HepG2 (cell line): ENCODE measurements at regions not wholly inside any gene's neighbourhood (a gene's known extent, or its start where the extent isn't known, plus 50 kb on each side); places are given as distances from the start of the nearest gene placed in this dataset.

Experiments used
- ATAC-seq: fragments of 200-7000 bp; cut with Tn5 transposase; 3 replicates; pipeline ENCODE4 v1.9.1; 2020; ENCODE audit warnings: mild to moderate bottlenecking, moderate library complexity
- BruUV-seq: library from RNA; stranded (reverse); fragments of 400-500 nt; replicated peaks from 2 replicates; lab custom pipeline; 2021; lab: Mats Ljungman, UMichigan
- CTCF ChIA-PET: fragments of 300-600 bp; formaldehyde crosslinking; extraction: SDS; loops from one replicate; lab custom pipeline; 2021; ENCODE audit warnings: low total read pairs, inconsistent platforms, low intra/inter-chr PET ratio; lab: Yijun Ruan, JAX
- POLR2A ChIA-PET: fragments of 350-600 bp; sonication (Branson Sonifier 250); formaldehyde crosslinking; loops from one replicate; lab custom pipeline; 2020; ENCODE audit warnings: antibody characterized with exemption, inconsistent platforms; lab: Yijun Ruan, JAX
- DNase-seq: peaks from one replicate; pipeline ENCODE4 v3.0.0-alpha.2; 2015; ENCODE audit warnings: low spot score
- FAIRE-seq: peaks from 3 replicates; lab custom pipeline; 2011; peaks lifted over from hg19 to GRCh38; lab: Jason Lieb, UNC
- H2AFZ ChIP-seq: one replicate; pipeline ENCODE4 v1.6.1; 2011; ENCODE audit warnings: low read length, inconsistent platforms
- H3K27ac ChIP-seq: fragments of 300-600 bp; 3 replicates; pipeline ENCODE4 v1.8.0; 2011; ENCODE audit warnings: mixed run types, mild to moderate bottlenecking, mixed read lengths, low read length, inconsistent platforms; ENCODE audit not compliant: insufficient read depth; ENCODE audit errors: extremely low read length
- H3K27me3 ChIP-seq, 2 experiments: fragments of 200-600 bp in 1 of 2; 2 replicates in 1 of 2; 3 replicates in 1 of 2; pipeline versions ENCODE4 v1.6.0 to v1.8.0; 2011; ENCODE audit warnings: low read length in 2 of 2, mild to moderate bottlenecking in 2 of 2, moderate library complexity in 2 of 2, inconsistent platforms in 1 of 2; ENCODE audit not compliant: insufficient read depth in 2 of 2, control insufficient read depth in 1 of 2
- H3K36me3 ChIP-seq, 2 experiments: fragments of 200-600 bp in 1 of 2; replicated peaks in 1 of 2; 2 replicates in 1 of 2; 3 replicates in 1 of 2; pipeline versions ENCODE4 v1.5.1 to v1.8.0; 2011; ENCODE audit warnings: low read length in 2 of 2, inconsistent platforms in 1 of 2; ENCODE audit not compliant: insufficient read depth in 2 of 2, control insufficient read depth in 1 of 2
- H3K4me1 ChIP-seq: 2 replicates; pipeline ENCODE4 v1.5.1; 2012; ENCODE audit warnings: low read length, inconsistent platforms; ENCODE audit not compliant: insufficient read depth
- H3K4me2 ChIP-seq: 2 replicates; pipeline ENCODE4 v1.6.0; 2011; ENCODE audit warnings: low read depth, low read length, inconsistent platforms
- H3K4me3 ChIP-seq, 3 experiments: fragments of 200-600 bp in 1 of 3; sonication (generic), shearing (Covaris generic) in 1 of 3; replicated peaks in 1 of 3; 2 replicates each; pipeline ENCODE4 v1.5.1; 2011 to 2016; ENCODE audit warnings: low read length in 3 of 3, inconsistent platforms in 2 of 3, low read depth in 2 of 3, mild to moderate bottlenecking in 2 of 3, control low read depth in 1 of 3, mixed read lengths in 1 of 3; ENCODE audit not compliant: insufficient read depth in 1 of 3
- H3K79me2 ChIP-seq: one replicate; pipeline ENCODE4 v1.6.1; 2011; ENCODE audit warnings: low read length, inconsistent platforms; ENCODE audit not compliant: insufficient read depth
- H3K9ac ChIP-seq: 2 replicates; pipeline ENCODE4 v1.6.0; 2011; ENCODE audit warnings: mild to moderate bottlenecking, low read depth, low read length, inconsistent platforms; ENCODE audit not compliant: insufficient read depth
- H3K9me3 ChIP-seq: 2 replicates; pipeline ENCODE4 v1.5.1; 2012; ENCODE audit warnings: mild to moderate bottlenecking, low read length
- H4K20me1 ChIP-seq: 2 replicates; pipeline ENCODE4 v1.6.0; 2011; ENCODE audit warnings: inconsistent platforms, mild to moderate bottlenecking, low read length, moderate library complexity; ENCODE audit not compliant: insufficient read depth
- ARNT ChIP-seq: fragments of 450-650 bp; IDR thresholded peaks from 2 replicates; pipeline ENCODE4 v1.6.1; 2017
- ATAD3A ChIP-seq: sonication (generic); formaldehyde crosslinking; IDR thresholded peaks from 2 replicates; pipeline ENCODE4 v1.4.0; 2020; ENCODE audit warnings: missing genetic modification reagents
- CBX5 ChIP-seq: sonication (generic); formaldehyde crosslinking; IDR thresholded peaks from 2 replicates; pipeline ENCODE4 v1.4.0; 2020; ENCODE audit warnings: missing genetic modification reagents, borderline replicate concordance
- MTF2 ChIP-seq: sonication (generic); formaldehyde crosslinking; IDR thresholded peaks from 2 replicates; pipeline ENCODE4 v1.5.0; 2020; ENCODE audit warnings: missing genetic modification reagents, borderline replicate concordance
- PHB2 ChIP-seq: fragments of 450-650 bp; IDR thresholded peaks from 2 replicates; pipeline ENCODE4 v1.6.1; 2018; ENCODE audit not compliant: partially characterized antibody
- RARG ChIP-seq: sonication (generic); formaldehyde crosslinking; IDR thresholded peaks from 2 replicates; pipeline ENCODE4 v1.4.0; 2020; ENCODE audit warnings: low read depth, mild to moderate bottlenecking, missing genetic modification reagents
- SETDB1 ChIP-seq: sonication (generic); formaldehyde crosslinking; IDR thresholded peaks from 2 replicates; pipeline ENCODE4 v1.5.1; 2020; ENCODE audit warnings: missing genetic modification reagents, mild to moderate bottlenecking, borderline replicate concordance
- SMARCE1 ChIP-seq: fragments of 450-650 bp; IDR thresholded peaks from 2 replicates; pipeline ENCODE4 v1.6.1; 2017; ENCODE audit warnings: borderline replicate concordance
- TARDBP ChIP-seq: sonication (generic); formaldehyde crosslinking; IDR thresholded peaks from 2 replicates; pipeline ENCODE4 v1.8.0; 2022; ENCODE audit warnings: mild to moderate bottlenecking, missing genetic modification reagents
- ZBTB42 ChIP-seq: sonication (generic); formaldehyde crosslinking; IDR thresholded peaks from 2 replicates; pipeline ENCODE4 v1.5.0; 2020; ENCODE audit warnings: mild to moderate bottlenecking, missing genetic modification reagents
- ZBTB8A ChIP-seq: sonication (generic); formaldehyde crosslinking; IDR thresholded peaks from 2 replicates; pipeline ENCODE4 v1.4.0; 2020; ENCODE audit warnings: mild to moderate bottlenecking, low read depth, missing genetic modification reagents, borderline replicate concordance
- ZKSCAN1 ChIP-seq: fragments of 150-350 bp; IDR thresholded peaks from 2 replicates; pipeline ENCODE4 v1.6.1; 2014; ENCODE audit warnings: low read length
- ZNF230 ChIP-seq: sonication (generic); formaldehyde crosslinking; IDR thresholded peaks from 2 replicates; pipeline ENCODE4 v1.4.0; 2020; ENCODE audit warnings: mild to moderate bottlenecking, missing genetic modification reagents
- ZNF747 ChIP-seq: sonication (generic); formaldehyde crosslinking; IDR thresholded peaks from 2 replicates; pipeline ENCODE4 v1.8.1; 2023; ENCODE audit warnings: missing genetic modification reagents, mild to moderate bottlenecking, borderline replicate concordance
- WGBS: methylation state at CpG from one replicate; pipeline ENCODE4 v1.1.6; 2017; ENCODE audit warnings: low lambda C conversion rate; 5-methylcytosine and 5-hydroxymethylcytosine counted together
- in situ Hi-C: cut with HindIII; loops from 2 replicates; pipeline ENCODE4 v1.10.0; 2017; ENCODE audit warnings: low pct_unique_long_range_greater_than_20kb; ENCODE audit not compliant: extremely low pct_ligation_motif_present
- intact Hi-C: fragments of 100-400 bp; cut with micrococcal nuclease; formaldehyde crosslinking; loops from one replicate; pipeline ENCODE4 v1.10.0; 2022; ENCODE audit not compliant: unreplicated experiment
- TF ChIP-seq, protein P1 (sequence below): sonication (generic); formaldehyde crosslinking; IDR thresholded peaks from 2 replicates; pipeline ENCODE4 v1.5.0; 2020; ENCODE audit warnings: mild to moderate bottlenecking, missing genetic modification reagents

- WGBS: 4% methylated on average over 14 of the region's 15 CpGs
- no peaks in the 10 kb centered on the region for H3K36me3 ChIP-seq
- no peak overlapping the region for H2AFZ ChIP-seq
- no TSS peak for BruUV-seq
- H3K9ac ChIP-seq: no peak overlapping the region
- ATAC-seq (no peak), FAIRE-seq (no peak), DNase-seq (no peak)
- in situ Hi-C loops: no loop called here
- no peaks in the 10 kb centered on the region for H3K79me2 ChIP-seq
- TF ChIP-seq ATAD3A (CRISPR knock-in tag) (no peak), RARG (no peak), ZBTB42 (CRISPR knock-in tag) (no peak), PHB2 (no peak), TARDBP (CRISPR knock-in tag) (no peak), ARNT (no peak), SMARCE1 (no peak), ZNF230 (CRISPR knock-in tag) (no peak), ZKSCAN1 (no peak), ZNF747 (CRISPR knock-in tag) (no peak), CBX5 (CRISPR knock-in tag) (no peak), ZBTB8A (CRISPR knock-in tag) (no peak), SETDB1 (no peak), MTF2 (CRISPR knock-in tag) (no peak)
- TF ChIP-seq, protein P1, sequence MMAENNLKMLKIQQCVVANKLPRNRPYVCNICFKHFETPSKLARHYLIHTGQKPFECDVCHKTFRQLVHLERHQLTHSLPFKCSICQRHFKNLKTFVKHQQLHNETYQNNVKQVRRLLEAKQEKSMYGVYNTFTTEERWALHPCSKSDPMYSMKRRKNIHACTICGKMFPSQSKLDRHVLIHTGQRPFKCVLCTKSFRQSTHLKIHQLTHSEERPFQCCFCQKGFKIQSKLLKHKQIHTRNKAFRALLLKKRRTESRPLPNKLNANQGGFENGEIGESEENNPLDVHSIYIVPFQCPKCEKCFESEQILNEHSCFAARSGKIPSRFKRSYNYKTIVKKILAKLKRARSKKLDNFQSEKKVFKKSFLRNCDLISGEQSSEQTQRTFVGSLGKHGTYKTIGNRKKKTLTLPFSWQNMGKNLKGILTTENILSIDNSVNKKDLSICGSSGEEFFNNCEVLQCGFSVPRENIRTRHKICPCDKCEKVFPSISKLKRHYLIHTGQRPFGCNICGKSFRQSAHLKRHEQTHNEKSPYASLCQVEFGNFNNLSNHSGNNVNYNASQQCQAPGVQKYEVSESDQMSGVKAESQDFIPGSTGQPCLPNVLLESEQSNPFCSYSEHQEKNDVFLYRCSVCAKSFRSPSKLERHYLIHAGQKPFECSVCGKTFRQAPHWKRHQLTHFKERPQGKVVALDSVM: no peak
- no peak overlapping the region for H3K4me2 ChIP-seq
- CTCF ChIA-PET: no interaction called here
- H3K27me3 ChIP-seq: peaks cover 0 to 6% of the 10 kb centered on the region in 2 experiments; a peak in 2 of 5 replicates
- POLR2A ChIA-PET: no interaction called here
- H3K4me3 ChIP-seq: no peak overlapping the region
- no peak overlapping the region for H3K27ac ChIP-seq
- H4K20me1 ChIP-seq: no peaks in the 10 kb centered on the region
- H3K9me3 ChIP-seq: no peaks in the 10 kb centered on the region
- no peaks in the 10 kb centered on the region for H3K4me1 ChIP-seq
- intact Hi-C loops: no loop called here
Measured at GRCh38 chr7:67595431-67596180, 599.0 kb downstream of the TYW1 start.
